ENCODE measurements at regions not wholly inside any gene's neighbourhood (a gene's known extent, or its start where the extent isn't known, plus 50 kb on each side); places are given as distances from the start of the nearest gene placed in this dataset.

DNA sequence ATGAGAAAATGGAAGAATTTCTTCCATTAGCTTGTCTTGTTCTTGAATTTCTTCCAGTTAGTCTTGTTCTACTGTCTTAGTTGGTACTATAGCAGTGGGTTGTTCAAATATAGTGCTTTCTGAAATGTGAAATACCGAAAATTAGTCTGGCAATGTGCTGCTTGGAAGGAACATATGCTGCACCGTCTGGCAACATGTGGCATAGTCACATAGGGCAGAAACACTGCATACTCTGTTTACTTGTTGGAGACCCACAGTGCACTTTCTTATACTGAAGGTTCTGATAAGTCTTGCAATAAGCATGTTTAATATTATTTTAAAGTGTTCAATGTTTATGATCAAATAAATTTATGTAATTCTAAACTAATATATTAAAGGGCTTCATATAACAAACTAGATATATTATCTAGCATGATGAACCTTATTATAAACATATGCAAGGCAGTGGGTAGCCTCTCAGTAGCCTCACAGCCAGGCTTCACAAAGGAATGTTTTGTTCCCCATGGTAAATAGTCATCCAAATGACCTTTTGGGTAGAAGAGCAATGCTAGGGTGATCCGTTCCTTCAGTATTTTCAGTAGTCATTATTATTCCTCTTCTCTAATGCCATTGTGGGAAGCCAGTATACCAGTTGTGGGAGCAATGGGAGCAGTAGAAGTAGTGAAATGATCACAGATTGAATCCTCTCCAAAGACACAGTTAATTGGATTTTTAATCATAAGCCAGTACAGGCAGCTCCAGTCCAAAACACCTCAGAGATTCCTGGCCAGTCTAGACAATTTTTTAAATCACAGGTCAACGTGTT is 1106.7 kb downstream of the DTWD2 start:
- TF ChIP-seq, protein P1, sequence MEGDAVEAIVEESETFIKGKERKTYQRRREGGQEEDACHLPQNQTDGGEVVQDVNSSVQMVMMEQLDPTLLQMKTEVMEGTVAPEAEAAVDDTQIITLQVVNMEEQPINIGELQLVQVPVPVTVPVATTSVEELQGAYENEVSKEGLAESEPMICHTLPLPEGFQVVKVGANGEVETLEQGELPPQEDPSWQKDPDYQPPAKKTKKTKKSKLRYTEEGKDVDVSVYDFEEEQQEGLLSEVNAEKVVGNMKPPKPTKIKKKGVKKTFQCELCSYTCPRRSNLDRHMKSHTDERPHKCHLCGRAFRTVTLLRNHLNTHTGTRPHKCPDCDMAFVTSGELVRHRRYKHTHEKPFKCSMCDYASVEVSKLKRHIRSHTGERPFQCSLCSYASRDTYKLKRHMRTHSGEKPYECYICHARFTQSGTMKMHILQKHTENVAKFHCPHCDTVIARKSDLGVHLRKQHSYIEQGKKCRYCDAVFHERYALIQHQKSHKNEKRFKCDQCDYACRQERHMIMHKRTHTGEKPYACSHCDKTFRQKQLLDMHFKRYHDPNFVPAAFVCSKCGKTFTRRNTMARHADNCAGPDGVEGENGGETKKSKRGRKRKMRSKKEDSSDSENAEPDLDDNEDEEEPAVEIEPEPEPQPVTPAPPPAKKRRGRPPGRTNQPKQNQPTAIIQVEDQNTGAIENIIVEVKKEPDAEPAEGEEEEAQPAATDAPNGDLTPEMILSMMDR (IDR thresholded peaks at IDR 0.05; ENCODE audit: low read depth, low read length), result no peak
- no peak for TF ChIP-seq EZH2phosphoT487 (IDR thresholded peaks at IDR 0.05; ENCODE audit: low read depth)

Data from OCI-LY3 (cell line).